ENCODE measurements at regions not wholly inside any gene's neighbourhood (a gene's known extent, or its start where the extent isn't known, plus 50 kb on each side); places are given as distances from the start of the nearest gene placed in this dataset.

GRCh38 chr2:207403141-207403540, 126.6 kb upstream of the CREB1 start:
- Mint-ChIP-seq H3K4me1 (ENCODE audit: low read depth, unreplicated experiment) (peaks cover 3% of the 10 kb centered on the region), H3K27ac (ENCODE audit: unreplicated experiment) (no peak overlapping the region), H3K27me3 (ENCODE audit: low read depth, unreplicated experiment) (no peaks in the 10 kb centered on the region), H3K36me3 (ENCODE audit: low read depth, unreplicated experiment) (no peaks in the 10 kb centered on the region), H3K4me3 (ENCODE audit: unreplicated experiment) (no peak overlapping the region), H3K9me3 (ENCODE audit: unreplicated experiment) (peaks cover 7% of the 10 kb centered on the region)
- no peaks in the 10 kb centered on the region for H3K27me3 ChIP-seq (ENCODE audit: insufficient read depth, low read length)
- DNase-seq (ENCODE audit: low read depth) (peak; percentile 38), FAIRE-seq (no peak)
- H3K9me3 ChIP-seq (ENCODE audit: insufficient read depth, low read depth, low read length) = no peaks in the 10 kb centered on the region
- no peaks in the 10 kb centered on the region for H4K20me1 ChIP-seq (ENCODE audit: insufficient read depth, low read length)
- no peak overlapping the region for H3K9ac ChIP-seq (ENCODE audit: low read length)
- H3K4me2 ChIP-seq (ENCODE audit: low read length) = no peak overlapping the region
- no peak overlapping the region for H3K4me3 ChIP-seq (ENCODE audit: insufficient read depth, low read depth, low read length)
- H3K4me1 ChIP-seq (ENCODE audit: insufficient read depth, low read length) = no peaks in the 10 kb centered on the region
- H3K79me2 ChIP-seq (ENCODE audit: insufficient read depth, low read length) = no peaks in the 10 kb centered on the region
- no peaks in the 10 kb centered on the region for H3K36me3 ChIP-seq (ENCODE audit: insufficient read depth, low read length)
- no peak overlapping the region for H2AFZ ChIP-seq (ENCODE audit: low read depth, low read length)
- no peak overlapping the region for H3K27ac ChIP-seq (ENCODE audit: low read depth, low read length)
- TF ChIP-seq CTCF (IDR thresholded peaks at IDR 0.05; ENCODE audit: insufficient read depth, low read depth, low read length) (no peak), EZH2 (IDR thresholded peaks at IDR 0.05; ENCODE audit: insufficient read depth, low read length) (no peak)

- Mint-ChIP-seq H3K27ac (ENCODE audit: unreplicated experiment) (no peak overlapping the region), H3K9me3 (ENCODE audit: unreplicated experiment) (peaks cover 7% of the 10 kb centered on the region), H3K4me1 (ENCODE audit: low read depth, unreplicated experiment) (peaks cover 6% of the 10 kb centered on the region), H3K4me3 (ENCODE audit: unreplicated experiment) (no peak overlapping the region), H3K36me3 (ENCODE audit: low read depth, unreplicated experiment) (no peaks in the 10 kb centered on the region), H3K27me3 (ENCODE audit: low read depth, unreplicated experiment) (no peaks in the 10 kb centered on the region)
- peaks cover 4% of the 10 kb centered on the region for H3K4me1 ChIP-seq (ENCODE audit: insufficient read depth, low read length)
- DNase-seq (ENCODE audit: low read depth) (peak; percentile 74), FAIRE-seq (no peak)
- H2AFZ ChIP-seq (ENCODE audit: low read depth, low read length) = no peak overlapping the region
- no peaks in the 10 kb centered on the region for H3K79me2 ChIP-seq (ENCODE audit: insufficient read depth, low read length)
- no peak overlapping the region for H3K4me3 ChIP-seq (ENCODE audit: insufficient read depth, low read depth, low read length)
- H3K9me3 ChIP-seq (ENCODE audit: insufficient read depth, low read depth, low read length) = no peaks in the 10 kb centered on the region
- H3K4me2 ChIP-seq (ENCODE audit: low read length) = no peak overlapping the region
- no peak for TF ChIP-seq EZH2 (IDR thresholded peaks at IDR 0.05; ENCODE audit: insufficient read depth, low read length)
- H3K27me3 ChIP-seq (ENCODE audit: insufficient read depth, low read length) = no peaks in the 10 kb centered on the region
- H3K27ac ChIP-seq (ENCODE audit: low read depth, low read length) = no peak overlapping the region
- no peak overlapping the region for H3K9ac ChIP-seq (ENCODE audit: low read length)
- no peaks in the 10 kb centered on the region for H4K20me1 ChIP-seq (ENCODE audit: insufficient read depth, low read length)
- no peaks in the 10 kb centered on the region for H3K36me3 ChIP-seq (ENCODE audit: insufficient read depth, low read length)
Observed at GRCh38 chr2:207403950-207404349, 125.8 kb upstream of the CREB1 start.

GRCh38 chr2:207405150-207405549, 124.6 kb upstream of the CREB1 start:
- Histone ChIP-seq H3K9me3 (ENCODE audit: insufficient read depth, low read depth, low read length) (no peaks in the 10 kb centered on the region), H3K4me3 (ENCODE audit: insufficient read depth, low read depth, low read length) (no peak overlapping the region), H3K9ac (ENCODE audit: low read length) (no peak overlapping the region), H3K4me1 (ENCODE audit: insufficient read depth, low read length) (peaks cover 4% of the 10 kb centered on the region), H3K27me3 (ENCODE audit: insufficient read depth, low read length) (no peaks in the 10 kb centered on the region), H3K36me3 (ENCODE audit: insufficient read depth, low read length) (no peaks in the 10 kb centered on the region), H2AFZ (ENCODE audit: low read depth, low read length) (no peak overlapping the region), H3K79me2 (ENCODE audit: insufficient read depth, low read length) (no peaks in the 10 kb centered on the region), H3K4me2 (ENCODE audit: low read length) (no peak overlapping the region), H4K20me1 (ENCODE audit: insufficient read depth, low read length) (no peaks in the 10 kb centered on the region), H3K27ac (ENCODE audit: low read depth, low read length) (no peak overlapping the region)
- peaks cover 7% of the 10 kb centered on the region for H3K9me3 Mint-ChIP-seq (ENCODE audit: unreplicated experiment)
- H3K27me3 Mint-ChIP-seq (ENCODE audit: low read depth, unreplicated experiment) = no peaks in the 10 kb centered on the region
- H3K4me3 Mint-ChIP-seq (ENCODE audit: unreplicated experiment) = no peak overlapping the region
- DNase-seq (ENCODE audit: low read depth) (no peak), FAIRE-seq (no peak)
- peaks cover 14% of the 10 kb centered on the region for H3K4me1 Mint-ChIP-seq (ENCODE audit: low read depth, unreplicated experiment)
- H3K36me3 Mint-ChIP-seq (ENCODE audit: low read depth, unreplicated experiment) = peaks cover 2% of the 10 kb centered on the region
- TF ChIP-seq EZH2 (IDR thresholded peaks at IDR 0.05; ENCODE audit: insufficient read depth, low read length) = no peak
- no peak for TF ChIP-seq CTCF (IDR thresholded peaks at IDR 0.05; ENCODE audit: insufficient read depth, low read depth, low read length)
- no peak overlapping the region for H3K27ac Mint-ChIP-seq (ENCODE audit: unreplicated experiment)
